ENCODE measurements at regions not wholly inside any gene's neighbourhood (a gene's known extent, or its start where the extent isn't known, plus 50 kb on each side); places are given as distances from the start of the nearest gene placed in this dataset.

DNA sequence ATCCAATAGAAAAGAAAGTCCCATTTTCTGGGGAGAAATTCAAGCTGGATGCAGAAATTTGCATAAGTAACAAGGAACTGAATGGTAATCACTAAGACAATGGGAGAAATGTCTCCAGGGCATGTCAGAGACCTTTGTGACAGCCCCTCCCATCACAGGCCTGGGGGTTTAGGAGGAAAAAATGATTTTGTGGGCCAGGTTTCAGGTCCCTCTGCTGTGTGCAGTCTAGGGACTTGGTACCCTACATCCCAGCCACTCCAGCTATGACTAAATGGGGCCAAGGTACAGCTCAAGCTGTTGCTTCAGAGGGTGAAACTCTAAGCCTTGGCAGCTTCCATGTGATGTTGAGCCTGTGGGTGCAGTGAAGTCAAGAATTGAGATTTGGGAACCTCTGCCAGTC lies 695.5 kb upstream of the MIR17HG start (continued):
- TF ChIP-seq, protein P1, sequence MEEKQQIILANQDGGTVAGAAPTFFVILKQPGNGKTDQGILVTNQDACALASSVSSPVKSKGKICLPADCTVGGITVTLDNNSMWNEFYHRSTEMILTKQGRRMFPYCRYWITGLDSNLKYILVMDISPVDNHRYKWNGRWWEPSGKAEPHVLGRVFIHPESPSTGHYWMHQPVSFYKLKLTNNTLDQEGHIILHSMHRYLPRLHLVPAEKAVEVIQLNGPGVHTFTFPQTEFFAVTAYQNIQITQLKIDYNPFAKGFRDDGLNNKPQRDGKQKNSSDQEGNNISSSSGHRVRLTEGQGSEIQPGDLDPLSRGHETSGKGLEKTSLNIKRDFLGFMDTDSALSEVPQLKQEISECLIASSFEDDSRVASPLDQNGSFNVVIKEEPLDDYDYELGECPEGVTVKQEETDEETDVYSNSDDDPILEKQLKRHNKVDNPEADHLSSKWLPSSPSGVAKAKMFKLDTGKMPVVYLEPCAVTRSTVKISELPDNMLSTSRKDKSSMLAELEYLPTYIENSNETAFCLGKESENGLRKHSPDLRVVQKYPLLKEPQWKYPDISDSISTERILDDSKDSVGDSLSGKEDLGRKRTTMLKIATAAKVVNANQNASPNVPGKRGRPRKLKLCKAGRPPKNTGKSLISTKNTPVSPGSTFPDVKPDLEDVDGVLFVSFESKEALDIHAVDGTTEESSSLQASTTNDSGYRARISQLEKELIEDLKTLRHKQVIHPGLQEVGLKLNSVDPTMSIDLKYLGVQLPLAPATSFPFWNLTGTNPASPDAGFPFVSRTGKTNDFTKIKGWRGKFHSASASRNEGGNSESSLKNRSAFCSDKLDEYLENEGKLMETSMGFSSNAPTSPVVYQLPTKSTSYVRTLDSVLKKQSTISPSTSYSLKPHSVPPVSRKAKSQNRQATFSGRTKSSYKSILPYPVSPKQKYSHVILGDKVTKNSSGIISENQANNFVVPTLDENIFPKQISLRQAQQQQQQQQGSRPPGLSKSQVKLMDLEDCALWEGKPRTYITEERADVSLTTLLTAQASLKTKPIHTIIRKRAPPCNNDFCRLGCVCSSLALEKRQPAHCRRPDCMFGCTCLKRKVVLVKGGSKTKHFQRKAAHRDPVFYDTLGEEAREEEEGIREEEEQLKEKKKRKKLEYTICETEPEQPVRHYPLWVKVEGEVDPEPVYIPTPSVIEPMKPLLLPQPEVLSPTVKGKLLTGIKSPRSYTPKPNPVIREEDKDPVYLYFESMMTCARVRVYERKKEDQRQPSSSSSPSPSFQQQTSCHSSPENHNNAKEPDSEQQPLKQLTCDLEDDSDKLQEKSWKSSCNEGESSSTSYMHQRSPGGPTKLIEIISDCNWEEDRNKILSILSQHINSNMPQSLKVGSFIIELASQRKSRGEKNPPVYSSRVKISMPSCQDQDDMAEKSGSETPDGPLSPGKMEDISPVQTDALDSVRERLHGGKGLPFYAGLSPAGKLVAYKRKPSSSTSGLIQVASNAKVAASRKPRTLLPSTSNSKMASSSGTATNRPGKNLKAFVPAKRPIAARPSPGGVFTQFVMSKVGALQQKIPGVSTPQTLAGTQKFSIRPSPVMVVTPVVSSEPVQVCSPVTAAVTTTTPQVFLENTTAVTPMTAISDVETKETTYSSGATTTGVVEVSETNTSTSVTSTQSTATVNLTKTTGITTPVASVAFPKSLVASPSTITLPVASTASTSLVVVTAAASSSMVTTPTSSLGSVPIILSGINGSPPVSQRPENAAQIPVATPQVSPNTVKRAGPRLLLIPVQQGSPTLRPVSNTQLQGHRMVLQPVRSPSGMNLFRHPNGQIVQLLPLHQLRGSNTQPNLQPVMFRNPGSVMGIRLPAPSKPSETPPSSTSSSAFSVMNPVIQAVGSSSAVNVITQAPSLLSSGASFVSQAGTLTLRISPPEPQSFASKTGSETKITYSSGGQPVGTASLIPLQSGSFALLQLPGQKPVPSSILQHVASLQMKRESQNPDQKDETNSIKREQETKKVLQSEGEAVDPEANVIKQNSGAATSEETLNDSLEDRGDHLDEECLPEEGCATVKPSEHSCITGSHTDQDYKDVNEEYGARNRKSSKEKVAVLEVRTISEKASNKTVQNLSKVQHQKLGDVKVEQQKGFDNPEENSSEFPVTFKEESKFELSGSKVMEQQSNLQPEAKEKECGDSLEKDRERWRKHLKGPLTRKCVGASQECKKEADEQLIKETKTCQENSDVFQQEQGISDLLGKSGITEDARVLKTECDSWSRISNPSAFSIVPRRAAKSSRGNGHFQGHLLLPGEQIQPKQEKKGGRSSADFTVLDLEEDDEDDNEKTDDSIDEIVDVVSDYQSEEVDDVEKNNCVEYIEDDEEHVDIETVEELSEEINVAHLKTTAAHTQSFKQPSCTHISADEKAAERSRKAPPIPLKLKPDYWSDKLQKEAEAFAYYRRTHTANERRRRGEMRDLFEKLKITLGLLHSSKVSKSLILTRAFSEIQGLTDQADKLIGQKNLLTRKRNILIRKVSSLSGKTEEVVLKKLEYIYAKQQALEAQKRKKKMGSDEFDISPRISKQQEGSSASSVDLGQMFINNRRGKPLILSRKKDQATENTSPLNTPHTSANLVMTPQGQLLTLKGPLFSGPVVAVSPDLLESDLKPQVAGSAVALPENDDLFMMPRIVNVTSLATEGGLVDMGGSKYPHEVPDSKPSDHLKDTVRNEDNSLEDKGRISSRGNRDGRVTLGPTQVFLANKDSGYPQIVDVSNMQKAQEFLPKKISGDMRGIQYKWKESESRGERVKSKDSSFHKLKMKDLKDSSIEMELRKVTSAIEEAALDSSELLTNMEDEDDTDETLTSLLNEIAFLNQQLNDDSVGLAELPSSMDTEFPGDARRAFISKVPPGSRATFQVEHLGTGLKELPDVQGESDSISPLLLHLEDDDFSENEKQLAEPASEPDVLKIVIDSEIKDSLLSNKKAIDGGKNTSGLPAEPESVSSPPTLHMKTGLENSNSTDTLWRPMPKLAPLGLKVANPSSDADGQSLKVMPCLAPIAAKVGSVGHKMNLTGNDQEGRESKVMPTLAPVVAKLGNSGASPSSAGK (IDR thresholded peaks at IDR 0.05), result no peak
- no peak for TF ChIP-seq CCAR2 (IDR thresholded peaks at IDR 0.05; ENCODE audit: low read depth, low read length)

All from K562 (cell line).